Duodenal mucosa (tissue), 2 donors: ENCODE measurements at regions not wholly inside any gene's neighbourhood (a gene's known extent, or its start where the extent isn't known, plus 50 kb on each side); places are given as distances from the start of the nearest gene placed in this dataset.
"Not testable (repeated sequence)": the region's sequence is repeated elsewhere in the genome, so short reads cannot be mapped to it uniquely, and the experiment has no call there.

Source experiments
- H3K27ac ChIP-seq: one replicate; pipeline ENCODE4 v1.7.0; 2013; ENCODE audit warnings: low read depth, low read length
- H3K27me3 ChIP-seq, 2 donors: one replicate each; pipeline ENCODE4 v1.7.0; 2013; ENCODE audit warnings: low read length in 2 of 2, control low read depth in 1 of 2; ENCODE audit not compliant: insufficient read depth in 2 of 2, control insufficient read depth in 1 of 2
- H3K36me3 ChIP-seq, 2 donors: one replicate each; pipeline ENCODE4 v1.7.0; 2013; ENCODE audit warnings: low read length in 2 of 2, control low read depth in 1 of 2; ENCODE audit not compliant: insufficient read depth in 2 of 2, control insufficient read depth in 1 of 2
- H3K4me1 ChIP-seq, 2 donors: one replicate each; pipeline ENCODE4 v1.7.0; 2013; ENCODE audit warnings: low read length in 2 of 2, control low read depth in 1 of 2; ENCODE audit not compliant: insufficient read depth in 2 of 2, control insufficient read depth in 1 of 2
- H3K4me3 ChIP-seq, 2 donors: one replicate each; pipeline ENCODE4 v1.7.0; 2013; ENCODE audit warnings: low read length in 2 of 2, low read depth in 1 of 2
- H3K9ac ChIP-seq, 2 donors: one replicate each; pipeline ENCODE4 v1.7.0; 2013; ENCODE audit warnings: low read length in 2 of 2, low read depth in 1 of 2
- H3K9me3 ChIP-seq, 2 donors: one replicate each; pipeline ENCODE4 v1.7.0; 2013; ENCODE audit warnings: low read length in 2 of 2, control low read depth in 1 of 2; ENCODE audit not compliant: control insufficient read depth in 1 of 2

- no peak overlapping the region for H3K9ac ChIP-seq
- no peak overlapping the region for H3K4me3 ChIP-seq
- H3K9me3 ChIP-seq: no peaks in the 10 kb centered on the region
- no peaks in the 10 kb centered on the region for H3K4me1 ChIP-seq
- H3K27me3 ChIP-seq: no peaks in the 10 kb centered on the region
- H3K36me3 ChIP-seq: no peaks in the 10 kb centered on the region
- no peak overlapping the region for H3K27ac ChIP-seq
Measured at GRCh38 chr16:16938009-16938408, 532.8 kb downstream of the XYLT1 start.

GRCh38 chr16:16938980-16939379, 531.8 kb downstream of the XYLT1 start:
- H3K4me1 ChIP-seq: no peaks in the 10 kb centered on the region
- H3K27me3 ChIP-seq: no peaks in the 10 kb centered on the region
- H3K27ac ChIP-seq: no peak overlapping the region
- no peak overlapping the region for H3K4me3 ChIP-seq
- H3K36me3 ChIP-seq: no peaks in the 10 kb centered on the region
- no peak overlapping the region for H3K9ac ChIP-seq
- no peaks in the 10 kb centered on the region for H3K9me3 ChIP-seq

DNA sequence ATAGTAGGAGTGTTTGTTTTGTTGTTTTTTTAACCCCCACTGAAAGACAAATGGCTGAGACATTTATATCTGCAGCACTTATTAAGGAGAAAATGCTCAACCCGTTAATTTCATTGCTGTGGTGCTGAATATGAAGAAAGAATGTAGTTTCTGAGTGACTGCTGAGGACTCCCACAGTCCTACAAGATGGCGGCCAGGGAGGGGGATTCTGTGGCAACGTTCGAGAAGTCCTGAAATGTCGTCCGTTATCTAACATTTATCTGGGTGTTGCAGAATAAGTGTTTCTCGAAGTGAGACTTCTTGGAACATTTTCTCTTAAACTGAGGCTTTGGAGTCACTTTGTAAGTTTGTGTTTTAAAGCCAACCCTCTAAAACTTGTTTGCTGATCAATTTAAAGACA, 530.4 kb downstream of the XYLT1 start:
- Histone ChIP-seq H3K36me3 (no peaks in the 10 kb centered on the region), H3K27me3 (no peaks in the 10 kb centered on the region), H3K27ac (no peak overlapping the region), H3K4me3 (no peak overlapping the region), H3K9ac (no peak overlapping the region), H3K9me3 (no peaks in the 10 kb centered on the region), H3K4me1 (no peaks in the 10 kb centered on the region)

DNA sequence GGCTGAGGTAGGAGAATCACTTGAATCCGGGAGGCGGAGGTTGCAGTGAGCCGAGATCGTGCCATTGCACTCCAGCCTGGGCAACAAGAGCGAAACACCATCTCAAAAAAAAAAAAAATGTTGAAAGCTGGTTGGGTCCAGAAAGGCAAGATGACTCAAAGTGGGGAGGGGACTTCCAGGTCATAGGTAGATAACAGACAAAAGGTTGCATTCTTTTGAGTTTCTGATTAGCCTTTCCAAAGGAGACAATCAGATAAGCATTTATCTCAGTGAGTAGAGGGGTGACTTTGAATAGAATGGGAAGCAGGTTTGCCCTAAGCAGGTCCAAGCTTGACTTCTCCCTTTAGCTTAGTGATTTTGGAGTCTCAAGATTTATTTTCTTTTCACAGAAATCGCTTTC, 527.9 kb downstream of the XYLT1 start:
- not testable (repeated sequence) for H3K36me3 ChIP-seq, H3K4me3 ChIP-seq, H3K9me3 ChIP-seq, H3K4me1 ChIP-seq, H3K9ac ChIP-seq, H3K27me3 ChIP-seq, H3K27ac ChIP-seq

GRCh38 chr16:16945207-16945606, 525.6 kb downstream of the XYLT1 start:
- no peak overlapping the region for H3K27ac ChIP-seq

DNA sequence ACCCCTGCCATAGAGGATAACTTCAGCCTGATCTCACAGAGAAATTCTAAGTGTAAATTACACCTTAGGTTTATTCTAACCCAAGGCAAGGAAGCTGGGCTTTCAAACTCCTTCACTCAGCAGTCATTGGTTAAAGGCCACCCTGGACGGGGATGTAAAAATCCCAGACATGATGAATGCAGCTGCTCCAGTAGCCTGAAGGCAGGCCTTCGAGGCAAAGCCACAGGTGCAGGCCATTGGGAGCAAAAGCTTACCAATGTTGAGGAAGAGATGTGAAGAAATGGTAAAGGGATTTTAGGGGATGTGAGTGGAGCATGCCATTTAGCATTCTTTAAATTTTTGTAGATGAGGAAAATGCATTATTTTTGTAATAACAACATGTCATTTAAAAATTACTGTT, 514.4 kb downstream of the XYLT1 start:
- Histone ChIP-seq H3K27me3 (no peaks in the 10 kb centered on the region), H3K4me1 (no peaks in the 10 kb centered on the region), H3K27ac (no peak overlapping the region), H3K4me3 (no peak overlapping the region), H3K36me3 (no peaks in the 10 kb centered on the region), H3K9me3 (no peaks in the 10 kb centered on the region), H3K9ac (no peak overlapping the region)

More at GRCh38 chr16:16945207-16945606, 525.6 kb downstream of the XYLT1 start:
- Histone ChIP-seq H3K27me3 (no peaks in the 10 kb centered on the region), H3K9me3 (no peaks in the 10 kb centered on the region), H3K4me3 (no peak overlapping the region), H3K9ac (no peak overlapping the region), H3K36me3 (no peaks in the 10 kb centered on the region), H3K4me1 (no peaks in the 10 kb centered on the region)

- H3K4me1 ChIP-seq: no peaks in the 10 kb centered on the region
- H3K4me3 ChIP-seq: no peak overlapping the region
- H3K9me3 ChIP-seq: no peaks in the 10 kb centered on the region
- H3K27ac ChIP-seq: no peak overlapping the region
- H3K27me3 ChIP-seq: no peaks in the 10 kb centered on the region
- no peak overlapping the region for H3K9ac ChIP-seq
- H3K36me3 ChIP-seq: no peaks in the 10 kb centered on the region
Measured at GRCh38 chr16:16960785-16961184, 510.0 kb downstream of the XYLT1 start.

DNA sequence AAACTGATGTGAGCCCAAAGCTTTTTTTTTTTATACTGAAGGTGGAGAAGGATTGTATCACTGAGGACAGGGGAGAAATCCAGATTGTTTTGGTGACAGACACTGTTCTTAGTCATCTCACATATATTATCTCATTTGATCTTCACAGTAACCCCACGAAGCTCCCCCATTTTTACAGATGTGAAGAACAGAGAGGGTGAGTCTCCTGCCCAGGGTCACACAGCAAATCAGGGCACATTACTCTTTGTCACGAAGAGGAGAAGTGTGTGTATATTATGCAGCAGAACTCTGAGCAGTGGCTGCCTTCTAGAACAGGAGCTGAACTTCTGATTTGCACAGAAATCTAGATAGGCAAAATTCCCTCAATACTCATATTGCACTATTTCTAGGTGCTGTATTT, 504.3 kb downstream of the XYLT1 start:
- Histone ChIP-seq H3K4me3 (no peak overlapping the region), H3K9ac (no peak overlapping the region), H3K36me3 (no peaks in the 10 kb centered on the region), H3K27me3 (no peaks in the 10 kb centered on the region), H3K9me3 (no peaks in the 10 kb centered on the region), H3K4me1 (no peaks in the 10 kb centered on the region), H3K27ac (no peak overlapping the region)

- Histone ChIP-seq H3K27me3 (no peaks in the 10 kb centered on the region), H3K4me3 (no peak overlapping the region), H3K27ac (no peak overlapping the region), H3K36me3 (no peaks in the 10 kb centered on the region), H3K9me3 (no peaks in the 10 kb centered on the region), H3K9ac (no peak overlapping the region), H3K4me1 (no peaks in the 10 kb centered on the region)
Measured at GRCh38 chr16:16971042-16971441, 499.7 kb downstream of the XYLT1 start.

DNA sequence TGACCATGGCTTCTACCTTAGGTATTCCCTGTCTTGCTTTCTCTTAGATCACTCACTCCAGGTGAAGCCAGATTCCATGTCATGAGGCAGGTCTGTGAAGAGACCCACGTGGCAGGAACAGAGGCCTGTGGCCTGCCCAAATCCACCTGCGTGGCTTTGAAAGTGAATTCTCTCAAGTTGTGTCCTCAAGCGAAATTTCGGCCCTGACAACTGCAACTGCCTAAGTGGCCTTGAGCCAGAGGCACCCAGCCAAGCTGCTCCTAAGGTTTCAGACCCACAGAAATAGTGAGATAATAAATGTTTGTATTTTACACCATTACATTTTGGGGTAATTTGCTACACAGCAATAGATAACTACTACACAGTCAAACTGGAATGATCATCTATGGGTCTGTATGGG, 497.9 kb downstream of the XYLT1 start:
- no peak overlapping the region for H3K4me3 ChIP-seq
- no peaks in the 10 kb centered on the region for H3K4me1 ChIP-seq
- no peaks in the 10 kb centered on the region for H3K36me3 ChIP-seq
- no peaks in the 10 kb centered on the region for H3K9me3 ChIP-seq
- no peak overlapping the region for H3K27ac ChIP-seq
- no peaks in the 10 kb centered on the region for H3K27me3 ChIP-seq
- no peak overlapping the region for H3K9ac ChIP-seq
